Activated naive CD4-positive, alpha-beta T cell treated with anti-CD3 and anti-CD28 coated beads, Interleukin-2, amount 50 U/mL, for 72 hours (primary cell): ENCODE measurements at regions not wholly inside any gene's neighbourhood (a gene's known extent, or its start where the extent isn't known, plus 50 kb on each side); places are given as distances from the start of the nearest gene placed in this dataset.
"Not testable (repeated sequence)": the region's sequence is repeated elsewhere in the genome, so short reads cannot be mapped to it uniquely, and the experiment has no call there.

Experiments used
- ATAC-seq, 2 donors: fragments of 150-1000 bp; cut with Tn5 transposase; 2 replicates each; pipeline ENCODE4 v1.10.0; 2021; ENCODE audit warnings: mild to moderate bottlenecking in 2 of 2, moderate library complexity in 2 of 2
- DNase-seq, 2 donors: peaks; one replicate each; pipeline ENCODE4 v3.0.0; 2021 to 2022; ENCODE audit warnings: low spot score in 2 of 2
- H3K27ac Mint-ChIP-seq, 2 donors: one replicate each; pipeline ENCODE4 v1.8.0; 2022; ENCODE audit warnings: mild to moderate bottlenecking in 2 of 2, mixed read lengths in 2 of 2
- H3K36me3 Mint-ChIP-seq, 2 donors: one replicate each; pipeline ENCODE4 v1.8.0; 2022; ENCODE audit warnings: mixed read lengths in 2 of 2
- H3K9me3 Mint-ChIP-seq, 2 donors: one replicate each; pipeline ENCODE4 v1.8.0; 2022; ENCODE audit warnings: mixed read lengths in 2 of 2

DNA sequence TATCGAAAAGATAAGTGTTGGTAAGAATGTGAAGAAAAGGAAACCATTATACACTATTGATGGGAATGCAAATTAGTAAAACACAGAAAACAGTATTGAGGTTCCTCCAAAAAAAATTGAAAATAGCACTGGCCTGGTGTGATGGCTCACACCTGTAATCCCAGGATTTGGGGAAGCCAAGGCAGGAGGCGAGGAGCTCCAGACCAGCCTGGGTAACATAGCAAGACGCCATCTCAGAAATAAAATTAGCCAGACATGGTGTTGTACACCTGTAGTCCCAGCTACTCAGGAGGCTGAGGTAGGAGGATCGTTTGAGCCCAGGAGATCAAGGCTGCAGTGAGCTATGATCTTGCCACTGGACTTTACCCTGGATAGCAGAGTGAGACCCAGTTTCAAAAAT, 5303.4 kb upstream of the TPTE start:
- not testable (repeated sequence) for ATAC-seq, H3K27ac Mint-ChIP-seq

DNA sequence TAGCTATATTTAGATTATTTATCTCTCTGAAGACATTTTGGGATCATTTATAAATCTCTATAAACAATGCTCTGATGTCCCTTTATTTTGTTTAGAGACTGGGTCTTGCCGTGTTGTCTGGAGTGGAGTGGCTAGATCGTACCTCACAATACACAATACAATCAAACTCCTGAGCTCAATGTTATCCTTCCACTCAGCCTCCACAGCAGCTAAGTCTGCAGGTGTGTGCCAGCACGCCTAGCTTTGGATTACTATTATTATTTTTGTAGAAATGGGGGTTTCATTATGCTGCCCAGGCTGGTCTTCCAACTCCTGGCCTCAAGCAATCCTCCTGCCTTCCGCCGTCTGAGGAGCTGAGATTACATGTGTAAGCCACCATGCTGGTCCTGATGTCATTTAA, 5301.4 kb upstream of the TPTE start:
- DNase-seq, ATAC-seq, H3K27ac Mint-ChIP-seq: not testable (repeated sequence)
- Mint-ChIP-seq H3K36me3 (peaks cover 12 to 24% of the 10 kb centered on the region in 2 donors), H3K9me3 (peaks cover 38 to 42% of the 10 kb centered on the region in 2 donors)

More for the DNA sequence above, 5303.4 kb upstream of the TPTE start:
- Mint-ChIP-seq H3K36me3 (peaks cover 12% of the 10 kb centered on the region in 2 donors), H3K9me3 (peaks cover 31 to 38% of the 10 kb centered on the region in 2 donors)
- DNase-seq = not testable (repeated sequence)

- H3K9me3 Mint-ChIP-seq = peaks cover 39 to 45% of the 10 kb centered on the region in 2 donors
- H3K27ac Mint-ChIP-seq, DNase-seq, ATAC-seq: not testable (repeated sequence)
- H3K36me3 Mint-ChIP-seq = peaks cover 12 to 24% of the 10 kb centered on the region in 2 donors
These were observed 5300.9 kb upstream of the TPTE start for GRCh38 chr21:5220468-5220867.

DNA sequence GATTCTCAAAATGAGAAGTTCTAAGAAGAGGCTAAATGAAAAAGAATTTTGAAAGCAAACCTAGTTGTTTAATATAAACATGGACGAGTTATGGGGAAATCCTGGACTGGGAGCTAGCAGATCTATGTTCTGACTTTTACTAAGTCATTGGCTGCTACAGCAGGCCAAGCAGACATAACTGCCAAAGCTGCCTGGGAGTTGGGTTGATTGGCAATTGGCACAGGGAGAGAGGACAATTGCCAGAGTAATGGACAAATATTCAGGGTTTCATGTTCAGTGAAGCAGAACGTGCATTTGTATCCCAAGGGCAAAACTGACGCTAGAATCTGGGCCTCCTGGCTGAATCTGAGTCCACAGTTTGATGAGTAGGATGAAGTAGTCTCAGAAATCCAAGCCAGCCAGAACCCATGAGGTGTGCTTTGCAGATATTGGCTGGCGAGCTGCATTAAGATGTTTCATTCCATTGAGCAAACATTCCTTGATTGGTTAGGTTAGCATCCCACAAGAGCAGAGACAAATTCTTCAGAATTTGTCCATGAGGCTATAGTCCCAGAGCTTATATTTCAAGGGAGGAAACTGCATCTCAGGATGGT, 5299.8 kb upstream of the TPTE start:
- not testable (repeated sequence) for DNase-seq, H3K27ac Mint-ChIP-seq, ATAC-seq
- H3K9me3 Mint-ChIP-seq = peaks cover 41 to 48% of the 10 kb centered on the region in 2 donors
- H3K36me3 Mint-ChIP-seq = peaks cover 12 to 24% of the 10 kb centered on the region in 2 donors

GRCh38 chr21:5222996-5223782, 5298.2 kb upstream of the TPTE start:
- ATAC-seq, DNase-seq, H3K27ac Mint-ChIP-seq: not testable (repeated sequence)
- peaks cover 40 to 49% of the 10 kb centered on the region in 2 donors for H3K9me3 Mint-ChIP-seq
- peaks cover 12 to 21% of the 10 kb centered on the region in 2 donors for H3K36me3 Mint-ChIP-seq

DNA sequence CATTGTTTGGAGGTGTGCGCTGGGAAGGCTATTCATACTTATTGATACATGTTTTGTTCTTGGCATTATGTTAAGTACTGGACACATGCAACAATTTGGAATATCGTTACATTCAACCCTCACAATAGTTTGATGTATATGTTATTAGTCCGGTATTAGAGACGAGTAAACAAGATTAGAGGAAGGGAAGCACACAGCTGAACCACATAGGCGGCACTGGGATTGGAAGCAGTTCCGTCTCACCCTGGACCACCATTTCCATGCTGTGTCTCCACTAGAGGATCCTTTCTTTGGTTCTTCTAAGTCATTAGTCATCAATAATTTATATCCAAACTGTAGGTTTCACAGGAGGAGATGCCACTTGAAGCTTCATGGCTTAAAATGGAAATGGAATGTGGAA, 5297.2 kb upstream of the TPTE start:
- not testable (repeated sequence) for H3K27ac Mint-ChIP-seq, DNase-seq, ATAC-seq
- peaks cover 15 to 23% of the 10 kb centered on the region in 2 donors for H3K36me3 Mint-ChIP-seq
- H3K9me3 Mint-ChIP-seq = peaks cover 42 to 51% of the 10 kb centered on the region in 2 donors

DNA sequence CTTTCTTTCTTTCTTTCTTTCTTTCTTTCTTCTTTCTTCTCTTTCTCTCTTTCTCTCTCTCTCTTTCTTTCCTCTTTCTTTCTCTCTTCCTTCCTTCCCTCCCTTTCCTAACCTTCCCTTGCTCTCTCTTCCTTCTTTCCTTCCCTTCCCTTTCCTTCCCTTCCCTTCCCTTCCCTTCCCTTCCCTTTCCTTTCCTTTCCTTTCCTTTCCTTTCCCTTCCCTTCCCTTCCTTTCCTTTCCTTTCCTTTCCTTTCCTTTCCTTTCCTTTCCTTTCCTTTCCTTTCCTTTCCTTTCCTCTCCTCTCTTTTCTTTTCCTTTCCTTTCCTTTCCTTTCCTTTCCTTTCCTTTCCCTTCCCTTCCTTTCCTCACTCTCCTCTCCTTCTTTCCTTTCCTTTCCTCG, 5294.1 kb upstream of the TPTE start:
- ATAC-seq = not testable (repeated sequence)

GRCh38 chr21:5230561-5230960, 5290.8 kb upstream of the TPTE start:
- peaks cover 52 to 57% of the 10 kb centered on the region in 2 donors for H3K9me3 Mint-ChIP-seq
- H3K27ac Mint-ChIP-seq, ATAC-seq, DNase-seq: not testable (repeated sequence)
- peaks cover 19 to 34% of the 10 kb centered on the region in 2 donors for H3K36me3 Mint-ChIP-seq

More for the DNA sequence above, 5294.1 kb upstream of the TPTE start:
- Mint-ChIP-seq H3K9me3 (peaks cover 38 to 55% of the 10 kb centered on the region in 2 donors), H3K36me3 (peaks cover 9 to 31% of the 10 kb centered on the region in 2 donors)
- H3K27ac Mint-ChIP-seq, DNase-seq: not testable (repeated sequence)

- peaks cover 54 to 58% of the 10 kb centered on the region in 2 donors for H3K9me3 Mint-ChIP-seq
- not testable (repeated sequence) for H3K27ac Mint-ChIP-seq, ATAC-seq, DNase-seq
- H3K36me3 Mint-ChIP-seq = peaks cover 21 to 40% of the 10 kb centered on the region in 2 donors
These were observed 5290.1 kb upstream of the TPTE start for GRCh38 chr21:5231261-5231660.

DNA sequence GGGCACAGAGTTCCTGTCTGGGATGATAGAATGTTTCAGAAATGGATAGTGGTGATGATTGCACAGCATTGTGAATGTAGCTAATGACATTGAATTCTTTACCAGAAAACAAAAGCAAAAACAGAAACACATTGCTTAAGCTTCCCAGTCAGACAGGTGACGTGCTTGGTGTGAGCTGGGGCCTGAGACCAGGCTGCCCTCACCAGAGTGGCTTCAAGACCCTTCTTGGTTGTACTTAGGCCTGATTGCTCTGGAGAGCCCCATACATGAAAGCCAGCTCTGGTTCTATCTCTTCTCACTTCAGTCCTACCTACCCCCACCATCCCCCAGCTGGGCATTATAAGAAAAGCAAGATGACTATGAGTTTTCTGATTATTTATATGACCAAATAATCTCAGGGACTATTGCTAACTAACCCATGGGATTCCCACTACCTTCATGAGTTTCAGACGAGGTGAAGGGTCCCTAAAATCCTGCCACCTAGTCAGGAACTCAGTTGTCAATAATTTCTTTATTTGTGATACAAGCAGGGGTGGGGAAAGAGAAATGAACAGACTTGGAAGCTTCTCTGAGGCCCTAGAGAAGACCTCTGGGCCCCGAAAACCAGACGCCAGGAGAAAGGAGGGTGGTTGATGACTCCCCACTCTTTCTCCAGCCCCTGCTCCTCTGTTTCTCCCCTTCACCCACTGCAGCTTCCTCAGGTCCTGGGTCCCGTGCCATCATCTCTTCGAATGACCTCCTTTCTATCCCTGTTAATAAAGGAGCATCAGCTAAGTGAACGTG, 5289.0 kb upstream of the TPTE start:
- not testable (repeated sequence) for DNase-seq, ATAC-seq, H3K27ac Mint-ChIP-seq
- peaks cover 51 to 53% of the 10 kb centered on the region in 2 donors for H3K9me3 Mint-ChIP-seq
- peaks cover 21 to 43% of the 10 kb centered on the region in 2 donors for H3K36me3 Mint-ChIP-seq

DNA sequence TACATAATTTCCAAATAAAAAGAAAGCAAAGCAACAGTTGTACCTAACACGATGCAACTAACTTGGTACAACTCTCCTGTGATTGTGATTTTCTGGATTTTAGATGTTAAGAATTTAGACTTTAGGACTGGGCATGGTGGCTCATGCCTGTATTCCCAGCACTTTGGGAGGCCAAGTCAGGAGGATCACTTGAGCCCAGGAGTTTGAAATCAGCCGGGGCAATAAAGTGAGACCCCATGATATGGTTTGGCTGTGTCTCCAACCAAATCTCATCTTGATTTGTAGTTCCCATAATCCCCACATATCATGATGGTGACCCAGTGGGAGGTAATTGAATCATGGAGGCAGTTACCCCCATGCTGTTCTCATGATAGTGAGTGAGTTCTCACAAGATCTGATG, 5285.6 kb upstream of the TPTE start:
- Mint-ChIP-seq H3K36me3 (peaks cover 12 to 30% of the 10 kb centered on the region in 2 donors), H3K9me3 (peaks cover 41 to 45% of the 10 kb centered on the region in 2 donors)
- DNase-seq, H3K27ac Mint-ChIP-seq, ATAC-seq: not testable (repeated sequence)

DNA sequence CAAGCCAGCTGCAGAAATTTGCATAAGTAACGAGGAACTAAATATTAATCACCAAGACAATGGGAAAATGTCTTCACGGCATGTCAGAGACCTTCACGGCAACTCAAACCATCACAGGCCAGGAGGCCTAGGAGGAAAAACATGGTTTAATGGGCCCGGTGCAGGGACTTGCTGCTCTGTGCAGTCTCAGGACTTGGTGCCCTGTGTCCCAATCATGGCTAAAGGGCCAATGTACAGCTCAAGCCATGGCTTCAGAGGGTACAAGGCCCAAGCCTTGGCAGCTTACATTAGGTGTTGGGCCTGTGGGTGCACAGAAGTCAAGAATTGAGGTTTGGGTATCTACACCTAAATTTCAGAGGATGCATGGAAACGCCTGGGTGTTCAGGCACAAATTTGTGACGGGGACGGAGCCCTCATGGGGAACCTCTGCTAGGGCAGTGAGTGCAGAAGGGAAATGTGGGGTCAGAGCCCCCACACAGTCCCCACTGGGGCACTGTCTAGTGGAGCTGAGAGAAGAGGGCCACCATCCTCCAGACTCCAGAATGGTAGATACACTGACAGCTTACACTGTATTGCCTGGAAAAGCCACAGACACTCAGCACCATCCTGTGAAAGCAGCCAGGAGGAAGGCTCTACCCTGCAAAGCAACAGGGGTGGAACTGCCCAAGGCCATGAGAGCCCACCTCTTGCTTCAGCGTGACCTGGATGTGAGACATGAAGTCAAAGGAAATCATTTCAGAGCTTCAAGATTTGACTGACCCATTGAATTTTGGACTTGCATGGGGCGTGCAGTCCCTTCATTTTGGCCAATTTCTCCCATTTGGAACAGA, 5284.3 kb upstream of the TPTE start:
- ATAC-seq, DNase-seq, H3K27ac Mint-ChIP-seq: not testable (repeated sequence)
- Mint-ChIP-seq H3K36me3 (peaks cover 12 to 29% of the 10 kb centered on the region in 2 donors), H3K9me3 (peaks cover 37 to 39% of the 10 kb centered on the region in 2 donors)

GRCh38 chr21:5240521-5240920, 5280.9 kb upstream of the TPTE start:
- not testable (repeated sequence) for DNase-seq, H3K27ac Mint-ChIP-seq, ATAC-seq
- Mint-ChIP-seq H3K9me3 (peaks cover 35 to 40% of the 10 kb centered on the region in 2 donors), H3K36me3 (peaks cover 8 to 20% of the 10 kb centered on the region in 2 donors)

- H3K27ac Mint-ChIP-seq, ATAC-seq, DNase-seq: not testable (repeated sequence)
- Mint-ChIP-seq H3K9me3 (peaks cover 41 to 47% of the 10 kb centered on the region in 2 donors), H3K36me3 (peaks cover 13 to 19% of the 10 kb centered on the region in 2 donors)
These were observed 5278.7 kb upstream of the TPTE start for GRCh38 chr21:5242732-5243131.

DNA sequence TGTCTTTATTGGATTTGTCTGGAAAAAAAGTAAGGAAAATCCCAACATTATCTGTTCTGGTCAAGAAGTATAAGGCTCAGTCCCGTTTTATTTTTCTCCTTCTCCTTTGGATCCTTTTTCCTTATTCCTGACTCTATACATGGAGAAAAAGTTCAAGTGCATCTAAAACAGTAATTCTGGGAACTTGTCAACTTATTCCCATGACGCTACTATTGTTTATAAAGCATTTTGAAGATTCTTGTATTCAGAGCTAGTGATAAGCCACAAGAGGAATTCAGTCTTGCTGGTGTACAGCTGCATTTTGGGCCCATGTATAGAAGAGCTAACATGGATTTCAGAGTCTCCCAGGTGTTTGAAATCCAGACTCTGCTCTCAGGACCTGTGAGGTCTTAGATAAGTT, 5278.1 kb upstream of the TPTE start:
- not testable (repeated sequence) for ATAC-seq, DNase-seq, H3K27ac Mint-ChIP-seq
- H3K36me3 Mint-ChIP-seq = peaks cover 13 to 19% of the 10 kb centered on the region in 2 donors
- H3K9me3 Mint-ChIP-seq = peaks cover 42 to 46% of the 10 kb centered on the region in 2 donors
